ENCODE measurements at regions not wholly inside any gene's neighbourhood (a gene's known extent, or its start where the extent isn't known, plus 50 kb on each side); places are given as distances from the start of the nearest gene placed in this dataset.

DNA sequence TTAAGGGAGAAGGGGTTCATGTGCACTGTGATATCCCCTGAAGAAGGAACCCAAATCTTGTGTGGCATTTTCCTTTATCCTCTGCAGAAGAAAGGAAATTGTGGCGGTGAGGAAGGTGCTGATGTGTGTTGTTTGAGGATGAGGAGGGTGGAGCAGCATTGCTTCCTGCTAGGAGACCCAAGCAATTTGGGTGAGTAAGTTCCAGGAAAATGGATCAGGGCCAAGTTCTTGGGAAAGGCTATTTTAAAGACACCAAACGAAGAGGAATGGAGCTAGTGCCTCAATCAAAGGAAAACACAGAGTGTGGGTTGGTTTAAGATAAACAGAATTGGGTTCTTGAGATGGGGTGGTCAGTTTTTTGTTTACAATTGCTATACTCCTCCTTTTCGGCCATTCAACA is 86.7 kb upstream of the MARK1 start:
- TF ChIP-seq, protein P1, sequence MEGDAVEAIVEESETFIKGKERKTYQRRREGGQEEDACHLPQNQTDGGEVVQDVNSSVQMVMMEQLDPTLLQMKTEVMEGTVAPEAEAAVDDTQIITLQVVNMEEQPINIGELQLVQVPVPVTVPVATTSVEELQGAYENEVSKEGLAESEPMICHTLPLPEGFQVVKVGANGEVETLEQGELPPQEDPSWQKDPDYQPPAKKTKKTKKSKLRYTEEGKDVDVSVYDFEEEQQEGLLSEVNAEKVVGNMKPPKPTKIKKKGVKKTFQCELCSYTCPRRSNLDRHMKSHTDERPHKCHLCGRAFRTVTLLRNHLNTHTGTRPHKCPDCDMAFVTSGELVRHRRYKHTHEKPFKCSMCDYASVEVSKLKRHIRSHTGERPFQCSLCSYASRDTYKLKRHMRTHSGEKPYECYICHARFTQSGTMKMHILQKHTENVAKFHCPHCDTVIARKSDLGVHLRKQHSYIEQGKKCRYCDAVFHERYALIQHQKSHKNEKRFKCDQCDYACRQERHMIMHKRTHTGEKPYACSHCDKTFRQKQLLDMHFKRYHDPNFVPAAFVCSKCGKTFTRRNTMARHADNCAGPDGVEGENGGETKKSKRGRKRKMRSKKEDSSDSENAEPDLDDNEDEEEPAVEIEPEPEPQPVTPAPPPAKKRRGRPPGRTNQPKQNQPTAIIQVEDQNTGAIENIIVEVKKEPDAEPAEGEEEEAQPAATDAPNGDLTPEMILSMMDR (conservative IDR thresholded peaks at IDR 0.05; ENCODE audit: low read length): no peak
- TF ChIP-seq EZH2phosphoT487 (IDR thresholded peaks at IDR 0.05; ENCODE audit: borderline replicate concordance, low read depth, low read length): no peak

Measured in OCI-LY7 (cell line).